WERI-Rb-1 (cell line): ENCODE measurements at regions not wholly inside any gene's neighbourhood (a gene's known extent, or its start where the extent isn't known, plus 50 kb on each side); places are given as distances from the start of the nearest gene placed in this dataset.

Source experiments
- DNase-seq: peaks from one replicate; pipeline ENCODE4 v3.0.0-alpha.2; 2020
- H3K27ac ChIP-seq: fragments of 250-450 bp; sonication (Bioruptor Pico); 2 replicates; pipeline ENCODE4 v1.5.1; 2020; ENCODE audit warnings: mild to moderate bottlenecking, moderate library complexity
- H3K27me3 ChIP-seq: fragments of 250-450 bp; sonication (Bioruptor Pico); 2 replicates; pipeline ENCODE4 v1.5.1; 2021; ENCODE audit warnings: mild to moderate bottlenecking, low read depth, moderate library complexity; ENCODE audit not compliant: insufficient read depth, severe bottlenecking
- H3K36me3 ChIP-seq: fragments of 250-450 bp; sonication (Bioruptor Pico); 2 replicates; pipeline ENCODE4 v1.5.1; 2020; ENCODE audit warnings: mild to moderate bottlenecking, moderate library complexity
- H3K4me3 ChIP-seq: 2 replicates; pipeline ENCODE4 v1.5.1; 2011; ENCODE audit warnings: low read depth, mild to moderate bottlenecking, control low read depth, low read length
- H3K9me3 ChIP-seq: fragments of 250-450 bp; sonication (Bioruptor Pico); 2 replicates; pipeline ENCODE4 v1.5.1; 2021; ENCODE audit warnings: mild to moderate bottlenecking, moderate library complexity; ENCODE audit not compliant: severe bottlenecking
- CTCF ChIP-seq: IDR thresholded peaks from 2 replicates; pipeline ENCODE4 v1.5.1; 2011; ENCODE audit warnings: low read depth, mild to moderate bottlenecking, control low read depth, inconsistent platforms, low read length

GRCh38 chr7:31284106-31284505, 56.4 kb downstream of the NEUROD6 start:
- no peak for TF ChIP-seq CTCF
- Histone ChIP-seq H3K9me3 (no peaks in the 10 kb centered on the region), H3K27ac (no peak overlapping the region), H3K4me3 (no peak overlapping the region), H3K27me3 (peaks cover 4% of the 10 kb centered on the region), H3K36me3 (no peaks in the 10 kb centered on the region)
- no peak for DNase-seq

GRCh38 chr7:31271641-31272405, 68.7 kb downstream of the NEUROD6 start:
- H3K4me3 ChIP-seq = no peak overlapping the region
- H3K36me3 ChIP-seq = no peaks in the 10 kb centered on the region
- no peak overlapping the region for H3K27ac ChIP-seq
- no peaks in the 10 kb centered on the region for H3K9me3 ChIP-seq
- no peak for TF ChIP-seq CTCF
- DNase-seq = no peak
- no peaks in the 10 kb centered on the region for H3K27me3 ChIP-seq

GRCh38 chr7:31267486-31267885, 73.0 kb downstream of the NEUROD6 start:
- Histone ChIP-seq H3K36me3 (no peaks in the 10 kb centered on the region), H3K4me3 (no peak overlapping the region), H3K27ac (no peak overlapping the region), H3K9me3 (no peaks in the 10 kb centered on the region), H3K27me3 (no peaks in the 10 kb centered on the region)
- no peak for DNase-seq
- TF ChIP-seq CTCF = no peak

GRCh38 chr7:31263338-31263737, 77.2 kb downstream of the NEUROD6 start:
- Histone ChIP-seq H3K9me3 (no peaks in the 10 kb centered on the region), H3K4me3 (no peak overlapping the region), H3K27ac (no peak overlapping the region), H3K27me3 (no peaks in the 10 kb centered on the region), H3K36me3 (no peaks in the 10 kb centered on the region)
- DNase-seq = no peak
- TF ChIP-seq CTCF = no peak

- DNase-seq = no peak
- H3K27me3 ChIP-seq = no peaks in the 10 kb centered on the region
- no peaks in the 10 kb centered on the region for H3K36me3 ChIP-seq
Observed at GRCh38 chr7:31261341-31261740, 79.2 kb downstream of the NEUROD6 start.

More at GRCh38 chr7:31261341-31261740, 79.2 kb downstream of the NEUROD6 start:
- H3K9me3 ChIP-seq = no peaks in the 10 kb centered on the region
- TF ChIP-seq CTCF = no peak
- no peak overlapping the region for H3K27ac ChIP-seq
- H3K4me3 ChIP-seq = no peak overlapping the region
